ENCODE measurements at regions not wholly inside any gene's neighbourhood (a gene's known extent, or its start where the extent isn't known, plus 50 kb on each side); places are given as distances from the start of the nearest gene placed in this dataset.

DNA sequence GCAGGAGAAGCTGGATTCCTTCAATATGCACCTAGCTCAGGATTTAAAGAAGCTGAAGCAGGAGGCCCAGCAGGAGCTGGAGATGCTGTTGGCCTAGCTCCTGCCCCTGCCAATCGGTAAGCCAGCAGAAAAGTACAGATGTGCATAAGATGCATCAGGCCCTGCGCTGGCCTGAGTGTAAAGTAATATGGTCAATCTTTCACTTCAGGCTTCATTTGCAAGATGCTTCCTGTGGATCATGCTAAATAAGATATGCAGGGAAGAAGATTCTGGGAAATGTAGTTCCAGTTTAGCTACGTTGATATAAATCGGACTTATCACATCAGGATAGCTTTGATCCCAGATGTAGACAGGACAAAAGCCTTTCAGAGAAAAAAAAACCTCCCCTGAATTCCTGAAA, 100.3 kb downstream of the GJA1 start:
- Histone ChIP-seq H3K27me3 (no peaks in the 10 kb centered on the region), H3K9me3 (no peaks in the 10 kb centered on the region)
- intact Hi-C loops (cut with DNase I), result no loop called here

GRCh38 chr6:121536345-121536744, 100.9 kb downstream of the GJA1 start:
- no peak overlapping the region for H3K4me3 ChIP-seq
- ATAC-seq (no peak), DNase-seq (no peak)
- intact Hi-C loops (cut with DNase I), result no loop called here
- no peak overlapping the region for H3K27ac ChIP-seq
- TF ChIP-seq CTCF (IDR thresholded peaks at IDR 0.05), result no peak
- no peaks in the 10 kb centered on the region for H3K4me1 ChIP-seq
- H3K9me3 ChIP-seq, result no peaks in the 10 kb centered on the region
- WGBS, 2 donors, result 50 to 57% methylated on average over 2 of the region's 2 CpGs
- H3K27me3 ChIP-seq, result no peaks in the 10 kb centered on the region
- no peaks in the 10 kb centered on the region for H3K36me3 ChIP-seq

More for the DNA sequence above, 100.3 kb downstream of the GJA1 start:
- H3K36me3 ChIP-seq, result no peaks in the 10 kb centered on the region
- TF ChIP-seq CTCF (IDR thresholded peaks at IDR 0.05), result no peak
- ATAC-seq, result no peak
- no peaks in the 10 kb centered on the region for H3K4me1 ChIP-seq
- WGBS, 2 donors, result 87 to 92% methylated on average over 4 of the region's 4 CpGs
- H3K27ac ChIP-seq, result no peak overlapping the region
- H3K4me3 ChIP-seq, result no peak overlapping the region
- no peak for DNase-seq

- Histone ChIP-seq H3K27me3 (no peaks in the 10 kb centered on the region), H3K4me3 (no peak overlapping the region), H3K27ac (no peak overlapping the region), H3K9me3 (no peaks in the 10 kb centered on the region), H3K36me3 (no peaks in the 10 kb centered on the region), H3K4me1 (no peaks in the 10 kb centered on the region)
- DNase-seq (no peak), ATAC-seq (no peak)
- intact Hi-C loops (cut with DNase I), result no loop called here
- TF ChIP-seq CTCF (IDR thresholded peaks at IDR 0.05), result no peak
- 78 to 83% methylated on average over 1 of the region's 1 CpG for WGBS, 2 donors
Observed at GRCh38 chr6:121539439-121539838, 104.0 kb downstream of the GJA1 start.

- WGBS, 2 donors, result 72 to 84% methylated on average over 2 of the region's 2 CpGs
Observed at GRCh38 chr6:121540210-121540609, 104.8 kb downstream of the GJA1 start.

More at GRCh38 chr6:121540210-121540609, 104.8 kb downstream of the GJA1 start:
- no peaks in the 10 kb centered on the region for H3K9me3 ChIP-seq
- no peaks in the 10 kb centered on the region for H3K36me3 ChIP-seq
- no peak for TF ChIP-seq CTCF (IDR thresholded peaks at IDR 0.05)
- no peaks in the 10 kb centered on the region for H3K27me3 ChIP-seq
- H3K4me3 ChIP-seq, result no peak overlapping the region
- DNase-seq, result no peak
- H3K4me1 ChIP-seq, result no peaks in the 10 kb centered on the region
- ATAC-seq, result no peak
- intact Hi-C loops (cut with DNase I), result no loop called here
- H3K27ac ChIP-seq, result no peak overlapping the region

Measured in heart right ventricle (tissue), 16 donors.